ENCODE measurements at regions not wholly inside any gene's neighbourhood (a gene's known extent, or its start where the extent isn't known, plus 50 kb on each side); places are given as distances from the start of the nearest gene placed in this dataset.

DNA sequence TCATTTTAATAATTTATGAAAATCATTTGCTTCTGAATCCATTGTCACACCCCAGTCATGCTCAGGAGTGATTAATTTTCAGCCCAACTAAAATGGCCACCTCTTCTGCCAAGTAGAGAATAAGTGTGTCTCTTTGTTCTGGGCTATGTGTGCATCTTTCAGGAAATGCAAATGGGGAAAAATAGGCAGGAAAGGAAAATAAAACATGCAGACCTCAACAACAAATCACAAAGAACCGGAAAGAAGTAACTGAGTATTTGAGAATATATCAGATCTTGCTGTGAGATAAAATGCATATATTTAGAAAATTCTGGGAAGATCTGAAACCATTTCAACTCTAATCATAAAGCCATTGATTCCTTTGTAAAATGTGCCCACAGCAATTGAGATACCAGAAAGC lies 763.9 kb downstream of the GALC start:
- DNase-seq: no peak

DNA sequence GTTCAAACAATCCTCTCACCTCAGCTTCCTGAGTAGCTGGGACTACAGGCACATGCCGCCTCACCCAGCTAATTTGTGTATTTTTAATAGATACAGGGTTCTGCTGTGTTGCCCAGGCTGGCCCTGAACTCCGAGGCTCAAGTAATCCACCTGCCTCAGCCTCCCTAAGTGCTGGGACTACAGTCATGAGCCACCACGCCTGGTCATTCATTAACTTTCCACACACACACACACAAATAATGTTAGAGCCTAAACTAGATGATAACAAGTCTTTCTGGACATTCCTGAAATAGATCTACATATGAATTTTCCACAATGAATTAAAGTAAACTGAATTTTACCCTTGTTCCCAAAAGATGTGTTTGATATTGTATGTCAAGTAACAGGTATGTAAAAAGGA lies 776.0 kb downstream of the GALC start:
- no peak for DNase-seq

DNA sequence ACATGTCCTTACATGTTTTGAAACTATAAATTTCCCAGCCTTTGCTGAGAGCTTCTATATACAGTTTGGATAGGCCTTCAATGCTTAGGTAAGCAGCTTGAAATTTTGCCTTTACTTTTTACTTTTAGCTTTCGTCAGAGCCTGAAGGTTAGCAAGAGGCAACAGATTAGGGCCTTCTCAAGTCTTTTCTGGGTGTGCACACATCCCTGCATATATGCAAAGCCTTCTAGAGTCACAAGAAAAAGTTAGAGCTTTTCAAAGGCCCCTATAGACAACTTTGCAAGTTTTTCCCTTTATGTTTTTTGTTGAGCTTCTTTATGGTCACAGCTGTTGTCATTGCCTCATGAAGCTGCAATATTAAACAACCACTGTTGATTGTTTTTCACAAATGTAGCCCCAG lies 778.4 kb downstream of the GALC start:
- no peak for DNase-seq

DNA sequence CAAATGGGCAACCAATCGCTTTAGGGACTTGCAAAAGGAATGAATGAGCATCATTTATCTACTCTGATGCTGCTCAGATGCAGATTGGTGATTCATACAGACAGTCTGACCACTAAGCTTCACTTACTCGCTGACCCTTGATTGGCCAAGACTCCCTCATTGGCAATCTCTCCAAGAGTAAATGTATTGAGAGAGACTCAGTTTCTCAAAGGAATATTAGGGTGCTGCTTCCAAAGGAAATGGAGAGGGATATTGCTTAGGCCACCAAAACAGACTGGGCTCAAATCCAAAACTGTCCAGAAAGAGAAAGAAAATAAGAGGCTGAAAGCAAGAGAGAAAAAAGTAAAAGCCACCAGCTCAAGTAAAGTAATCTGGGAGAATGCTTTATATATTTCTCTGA lies 785.2 kb downstream of the GALC start:
- no peak for DNase-seq

DNA sequence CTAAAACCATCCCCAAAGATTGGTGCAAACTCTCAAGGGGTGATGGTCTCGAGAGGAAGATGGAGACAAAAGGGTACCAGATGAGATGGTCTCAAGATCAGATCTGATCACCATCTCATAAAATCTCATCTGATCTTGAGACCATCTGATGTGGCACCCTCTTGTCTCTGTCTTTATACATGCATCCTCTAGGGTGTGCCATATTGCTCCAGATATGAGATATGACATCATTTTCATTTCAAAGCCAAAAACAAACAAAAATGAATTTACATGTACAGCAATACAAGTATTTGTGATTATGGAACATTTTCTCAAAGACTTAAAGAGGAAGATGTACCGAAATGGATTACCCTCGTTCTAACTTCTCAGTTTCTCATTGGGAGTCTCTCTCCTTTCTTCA lies 787.2 kb downstream of the GALC start:
- DNase-seq: no peak

DNA sequence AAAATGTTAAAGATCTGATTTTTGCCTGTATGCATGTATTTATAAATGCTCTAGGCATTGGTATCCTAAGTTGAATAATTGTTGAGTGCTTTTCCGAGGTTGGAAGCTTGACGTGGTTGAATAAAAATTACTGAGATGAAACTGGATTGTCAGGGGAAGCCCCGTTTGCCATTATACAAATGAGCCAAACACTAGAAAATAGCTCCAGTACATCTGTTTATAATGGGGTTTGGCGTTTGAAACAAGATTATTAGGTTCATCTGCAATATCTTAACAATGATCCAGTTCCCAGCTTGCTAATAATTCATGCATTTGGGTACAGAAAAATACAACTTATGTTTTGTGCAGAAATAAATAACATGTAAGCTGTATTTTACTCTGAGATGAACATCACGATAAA lies 789.6 kb downstream of the GALC start:
- DNase-seq: no peak

DNA sequence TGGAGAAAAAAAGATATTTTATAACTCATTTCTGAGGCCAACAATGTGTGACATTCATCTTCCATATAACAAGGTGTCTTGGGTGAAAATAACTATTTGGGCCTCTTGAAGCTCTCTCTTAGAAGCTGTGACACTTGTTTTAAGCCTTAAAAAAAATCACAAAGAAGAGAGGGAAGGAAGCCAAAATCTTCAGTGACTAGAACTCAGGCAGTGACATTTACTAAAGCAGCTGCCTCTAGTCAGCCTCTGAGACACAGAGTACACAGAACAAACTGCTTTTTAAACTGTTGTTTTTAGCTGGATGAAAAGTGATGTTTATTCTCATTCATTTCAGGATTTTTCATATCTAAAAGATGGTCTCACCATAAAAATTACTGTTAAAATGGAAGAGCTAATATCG lies 793.6 kb downstream of the GALC start:
- no peak for DNase-seq

DNA sequence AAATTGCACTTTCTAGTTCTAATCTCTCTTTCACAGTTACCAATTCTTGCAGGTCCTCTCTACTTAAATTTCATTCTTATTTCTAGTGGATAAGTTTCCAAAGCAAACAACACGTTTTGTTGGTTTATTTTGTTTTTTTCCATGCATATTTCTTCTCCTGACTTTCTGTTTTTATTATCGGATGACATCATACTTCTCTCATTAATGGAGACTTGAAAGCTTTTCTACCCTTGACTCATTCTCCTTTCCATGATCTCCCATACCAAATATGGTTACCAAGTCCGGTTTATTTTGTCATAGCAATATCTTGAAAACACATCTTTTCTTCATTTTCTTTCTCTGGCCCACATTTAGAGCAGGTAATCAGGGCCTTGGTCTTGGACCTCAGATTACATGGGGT lies 796.5 kb downstream of the GALC start:
- no peak for DNase-seq

DNA sequence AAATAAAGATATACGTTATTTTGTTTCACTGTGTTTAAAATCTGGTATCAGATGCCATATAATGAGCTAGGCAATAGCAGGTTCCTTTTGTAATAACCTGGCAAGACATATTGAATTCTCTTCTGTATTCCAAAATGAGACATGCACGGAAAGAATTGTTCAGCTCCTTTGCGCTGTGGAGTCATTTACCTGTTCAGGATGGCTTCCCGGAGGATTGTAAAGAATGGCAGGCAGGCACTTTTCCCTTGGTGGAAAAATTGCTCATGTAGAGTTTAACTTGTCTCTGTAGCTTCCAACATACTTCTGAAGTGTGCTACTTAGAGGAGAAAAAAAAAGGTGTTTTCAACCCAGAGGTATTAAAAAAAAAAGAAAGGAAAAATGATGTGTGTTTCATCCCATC lies 805.2 kb downstream of the GALC start:
- no peak for DNase-seq

DNA sequence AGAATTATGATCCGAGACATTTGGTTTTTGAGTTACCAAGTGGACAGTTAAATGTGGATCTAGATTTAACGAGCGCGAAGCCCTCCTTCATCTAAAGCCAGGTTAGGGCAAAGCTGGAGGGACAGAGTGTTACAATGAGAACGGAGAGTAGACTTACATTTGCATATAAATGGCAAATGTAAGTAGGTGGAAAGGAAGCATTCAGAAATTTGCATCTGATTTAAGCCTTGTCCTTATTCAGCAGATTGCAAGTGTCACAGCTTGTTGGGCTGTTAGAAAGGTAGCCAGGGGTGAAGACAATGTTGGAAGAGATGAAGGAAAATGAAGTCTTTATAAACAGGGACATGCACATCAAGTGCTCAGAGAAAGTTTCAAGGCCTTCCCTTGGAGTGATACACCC lies 806.2 kb downstream of the GALC start:
- no peak for DNase-seq

DNA sequence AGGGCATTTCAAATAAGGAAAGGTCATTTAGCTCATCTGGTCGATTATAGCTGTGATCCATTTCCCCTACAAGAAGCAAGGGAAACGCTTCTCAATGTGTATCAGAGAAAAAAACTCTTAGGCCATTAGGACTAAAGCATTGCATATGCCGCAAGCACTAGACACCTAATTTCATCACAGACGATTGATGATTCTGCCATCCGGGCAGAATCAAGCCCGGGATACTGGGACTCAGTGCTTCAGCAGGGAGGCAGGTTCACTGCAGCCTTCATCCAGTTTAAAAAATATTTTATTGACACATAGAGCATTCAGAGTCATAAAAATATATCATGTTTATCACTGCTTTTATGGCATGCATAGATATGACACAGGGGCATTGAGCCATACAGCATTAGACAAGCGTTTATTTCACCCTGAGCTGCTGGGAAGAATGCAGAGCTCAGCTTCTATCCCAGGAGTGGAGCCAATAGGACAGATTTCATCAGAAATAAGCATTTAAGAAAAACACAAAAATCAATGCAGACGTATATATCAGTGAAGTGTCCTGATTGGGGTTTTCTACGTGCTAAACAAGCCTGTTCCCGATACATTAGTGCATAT lies 806.9 kb downstream of the GALC start:
- DNase-seq: no peak

DNA sequence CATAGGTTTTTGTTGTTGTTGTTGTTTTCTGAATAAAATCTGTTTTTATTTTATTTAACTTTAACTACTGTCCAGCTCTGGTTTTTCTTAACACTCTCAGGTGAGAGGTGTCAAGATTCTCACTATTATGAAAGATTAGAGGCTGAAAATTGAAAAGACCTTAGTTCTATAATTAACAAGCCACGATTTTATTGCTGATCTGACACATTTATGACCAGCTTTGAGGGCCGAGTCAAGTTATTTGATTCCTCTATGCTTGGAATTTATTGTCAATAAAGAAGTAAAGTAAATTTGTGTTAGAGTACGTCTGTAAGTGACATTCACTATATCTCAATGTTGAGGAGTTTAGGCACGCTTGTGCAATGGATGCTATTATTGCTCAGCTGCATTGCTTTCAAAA lies 808.8 kb downstream of the GALC start:
- DNase-seq: no peak

DNA sequence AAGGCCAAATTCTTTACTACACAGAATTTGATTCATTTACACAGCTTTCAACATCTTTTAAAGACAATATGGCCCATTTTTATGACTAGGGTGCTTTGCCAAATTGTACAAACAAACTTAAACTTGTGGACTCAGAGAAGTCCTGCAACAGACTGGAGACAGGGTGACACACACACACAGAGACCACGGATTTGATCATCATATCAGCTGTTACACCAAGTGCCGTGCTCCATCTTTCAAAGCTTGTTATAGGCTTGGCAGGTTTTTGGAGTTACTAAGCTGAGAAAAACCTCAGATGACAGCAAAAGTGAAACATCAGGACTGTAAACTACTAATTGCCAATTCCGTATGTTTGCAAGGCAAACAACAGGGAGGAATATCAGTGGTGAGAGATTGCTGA lies 811.7 kb downstream of the GALC start:
- no peak for DNase-seq

DNA sequence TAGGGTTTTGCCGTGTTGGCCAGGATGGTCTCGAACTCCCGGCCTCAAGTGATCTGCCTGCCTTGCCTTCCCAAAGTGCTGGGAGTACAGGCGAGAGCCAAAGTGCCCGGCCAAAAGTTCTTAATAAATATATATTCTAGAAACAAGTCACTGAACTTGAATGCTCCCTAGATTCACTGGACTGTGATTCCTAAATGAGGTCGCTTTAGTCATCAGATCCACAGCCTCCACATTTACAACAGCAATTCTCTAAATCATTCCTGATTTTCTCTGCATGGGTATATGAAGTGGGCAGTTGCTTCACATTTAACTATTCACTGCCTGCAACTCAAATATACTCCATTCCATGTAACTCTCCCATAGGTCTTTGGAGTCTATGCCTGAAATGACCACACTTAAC lies 813.0 kb downstream of the GALC start:
- DNase-seq: no peak

DNA sequence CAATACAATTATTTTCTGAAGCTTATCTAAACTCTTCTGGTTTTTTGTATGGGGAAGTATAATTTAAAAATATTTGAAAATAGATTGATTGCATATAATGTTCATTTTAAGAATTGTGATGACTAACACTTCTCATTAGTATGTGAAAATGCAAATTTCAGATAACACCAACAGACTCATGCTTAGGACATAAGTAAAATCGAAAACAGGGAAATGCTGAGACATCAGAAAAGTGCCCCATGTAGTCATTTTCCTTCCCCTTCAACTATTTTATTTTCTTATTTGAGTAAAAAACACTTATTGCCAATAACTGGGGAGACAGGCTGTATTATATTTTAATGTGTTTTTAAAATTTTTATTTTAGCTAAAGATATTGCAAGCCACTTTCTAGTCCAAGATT lies 814.7 kb downstream of the GALC start:
- no peak for DNase-seq

DNA sequence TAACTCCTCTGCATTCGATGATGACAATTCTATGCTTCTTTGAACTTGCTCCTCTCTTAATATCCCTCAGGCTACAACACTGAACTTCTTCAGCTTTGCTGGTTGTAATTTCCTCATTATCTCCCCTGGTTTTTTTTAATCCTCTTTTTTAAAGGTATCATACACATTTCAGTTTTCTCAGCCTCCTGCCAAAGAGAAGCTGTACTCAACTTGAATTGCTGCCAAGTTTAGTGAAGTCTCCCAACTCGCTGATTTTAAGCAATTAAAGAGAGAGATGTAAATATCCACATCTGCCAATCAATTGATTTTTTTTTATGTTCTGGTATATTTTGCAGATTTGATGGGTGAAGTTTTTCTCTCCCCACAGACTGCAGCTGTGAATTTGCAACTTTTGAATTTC lies 817.8 kb downstream of the GALC start:
- no peak for DNase-seq

DNA sequence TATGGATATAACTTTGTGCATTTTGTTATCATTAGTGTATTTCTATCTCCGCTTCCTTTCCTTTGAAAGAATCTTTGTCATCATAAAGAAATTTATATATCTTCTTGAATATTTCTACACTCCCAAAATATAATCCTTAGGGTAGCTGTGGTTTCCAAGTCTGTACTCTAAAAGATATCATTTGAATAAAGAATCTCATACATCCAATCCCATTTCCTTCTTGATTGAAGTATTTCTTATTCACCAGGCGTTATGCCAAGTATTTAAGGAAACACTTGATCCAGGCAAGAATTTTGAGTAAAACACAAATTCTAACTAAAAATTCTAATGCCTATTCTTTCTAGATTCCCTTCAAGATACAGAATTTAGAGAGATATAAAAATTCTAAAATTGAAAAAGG lies 821.8 kb downstream of the GALC start:
- DNase-seq: no peak

DNA sequence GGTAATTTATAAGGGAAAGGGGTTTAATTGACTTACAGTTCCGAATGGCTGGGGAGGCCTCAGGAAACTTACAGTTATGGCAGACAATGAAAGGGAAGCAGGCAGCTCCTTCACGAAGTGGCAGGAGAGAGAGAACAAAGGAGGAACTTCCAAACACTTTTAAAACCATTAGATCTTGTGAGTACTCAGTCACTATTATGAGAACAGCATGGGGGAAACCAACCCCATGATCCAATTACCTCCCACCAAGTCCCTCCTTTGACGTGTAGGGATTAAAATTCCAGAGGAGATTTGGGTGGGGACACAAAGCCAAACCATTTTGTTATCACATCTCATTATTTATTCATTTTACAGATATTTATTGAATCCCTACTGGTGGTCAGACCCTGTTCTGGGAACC lies 822.8 kb downstream of the GALC start:
- DNase-seq: no peak

DNA sequence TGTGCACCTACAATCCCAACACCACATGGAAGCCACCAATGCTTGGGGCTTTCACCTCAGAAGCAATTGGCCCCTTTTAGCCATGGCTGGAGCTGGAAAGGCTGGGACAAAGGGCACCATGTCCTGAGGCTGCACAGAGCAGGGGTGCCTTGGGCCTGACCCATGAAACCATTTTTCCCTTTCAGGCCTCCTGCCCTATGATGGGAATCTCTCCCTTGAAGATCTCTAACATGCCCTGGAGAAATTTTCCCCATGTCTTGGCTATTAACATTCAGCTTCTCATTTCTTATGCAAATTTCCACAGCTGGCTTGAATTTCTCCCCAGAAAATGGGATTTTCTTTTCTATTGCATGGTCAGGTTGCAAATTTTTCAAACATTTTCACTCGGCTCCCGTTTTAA lies 823.6 kb downstream of the GALC start:
- no peak for DNase-seq

DNA sequence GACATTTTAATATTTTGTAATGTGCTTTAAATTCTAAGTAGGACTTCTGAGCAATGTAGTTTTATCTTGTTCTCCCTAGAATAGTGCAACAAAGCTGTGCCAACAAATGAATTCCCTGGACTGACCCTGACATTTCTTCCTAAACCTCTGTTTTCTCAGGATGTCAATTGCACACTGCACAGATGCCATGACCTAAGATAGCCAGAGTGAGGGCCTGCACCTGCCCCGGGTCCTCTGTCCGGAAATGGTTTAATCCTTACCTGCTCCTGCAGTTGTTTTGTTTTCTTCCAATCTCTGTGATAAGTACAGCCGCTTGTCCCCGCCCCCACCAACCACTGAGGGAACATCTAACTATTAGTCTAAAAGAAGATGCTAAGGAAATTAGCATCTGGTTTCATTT lies 831.5 kb downstream of the GALC start:
- DNase-seq: no peak

DNA sequence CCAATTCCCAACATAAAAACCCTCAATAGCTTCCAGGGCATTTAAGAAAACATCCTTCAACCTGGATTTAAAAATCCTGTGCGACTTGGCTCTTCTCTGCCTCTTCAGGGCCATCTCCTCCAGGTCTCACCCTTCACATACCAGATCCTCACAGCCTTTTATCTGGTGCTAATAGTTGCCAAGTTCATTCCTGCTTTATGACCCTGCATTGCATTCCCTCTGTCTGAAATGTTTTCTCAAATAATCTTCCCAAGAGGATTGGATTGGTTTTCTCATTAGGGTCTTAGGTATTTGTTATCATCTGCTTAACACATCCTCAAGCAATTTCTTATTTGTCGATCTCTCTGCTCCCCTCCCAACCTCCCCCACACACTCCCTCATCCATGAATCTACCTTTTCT lies 832.0 kb downstream of the GALC start:
- DNase-seq: no peak

DNA sequence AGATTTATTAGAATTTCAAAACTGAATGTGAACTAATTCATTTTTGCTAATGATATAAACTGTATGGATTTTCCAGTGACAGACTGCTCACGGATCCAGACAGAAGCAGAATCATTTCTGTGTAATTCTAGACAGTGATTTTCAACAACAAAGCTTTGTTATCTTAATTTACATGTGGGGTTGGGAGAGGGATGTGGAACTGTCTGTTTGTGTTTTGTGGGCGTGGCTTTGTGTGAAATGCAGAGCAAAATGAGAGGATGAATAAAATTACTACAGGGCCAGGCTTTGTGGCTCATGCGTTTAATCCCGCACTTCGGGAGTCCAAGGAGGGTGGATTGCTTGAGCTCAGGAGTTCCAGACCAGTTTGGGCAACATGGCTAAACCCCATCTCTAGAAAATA lies 834.7 kb downstream of the GALC start:
- DNase-seq: no peak

DNA sequence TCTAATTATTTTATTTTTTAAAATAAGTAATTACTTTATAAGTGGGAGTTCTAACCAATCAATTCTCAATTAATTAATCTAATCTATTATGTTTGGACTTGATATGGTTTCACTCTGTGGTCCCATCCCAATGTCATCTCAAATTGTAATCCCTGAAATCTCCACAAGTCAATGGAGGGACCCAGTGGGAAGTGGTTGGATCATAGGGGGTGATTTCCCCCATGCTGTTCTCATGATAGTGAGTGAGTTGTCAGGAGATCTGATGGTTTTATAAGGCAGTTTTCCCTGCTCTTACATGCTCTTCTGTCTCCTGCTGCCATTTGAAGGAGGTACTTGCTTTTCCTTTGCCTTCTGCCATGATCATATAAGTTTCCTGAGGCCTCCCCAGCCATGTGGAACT lies 836.1 kb downstream of the GALC start:
- DNase-seq: no peak

DNA sequence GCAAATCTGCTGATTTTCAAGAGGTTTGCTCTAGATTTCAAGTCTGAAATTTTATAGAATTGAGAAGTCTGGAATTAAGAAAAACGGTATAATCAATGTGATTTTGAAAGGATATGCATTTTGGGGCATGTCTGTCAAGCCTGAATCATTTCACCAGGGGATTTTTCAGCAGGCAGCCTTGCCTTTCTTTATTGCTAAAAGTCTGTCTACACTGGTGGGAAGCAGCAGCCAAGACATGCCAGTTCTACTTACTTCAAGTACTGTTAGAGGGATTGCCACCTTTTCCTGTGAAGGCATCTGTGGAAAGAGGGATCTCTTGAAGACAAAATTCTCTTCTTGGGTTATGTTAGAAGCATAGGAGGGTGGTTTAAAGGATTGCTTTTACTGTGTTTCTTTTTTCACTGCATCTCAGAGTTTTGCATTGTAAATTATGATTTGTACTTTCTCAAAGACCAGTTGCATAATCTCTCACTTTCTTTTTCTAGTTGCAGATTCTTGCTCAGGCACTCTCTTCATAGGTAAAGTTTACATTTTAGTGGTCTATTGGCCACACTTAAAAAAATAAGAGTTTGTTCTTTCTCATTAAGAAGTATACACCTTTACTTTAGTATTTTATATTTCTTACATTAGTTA lies 837.0 kb downstream of the GALC start:
- DNase-seq: no peak

DNA sequence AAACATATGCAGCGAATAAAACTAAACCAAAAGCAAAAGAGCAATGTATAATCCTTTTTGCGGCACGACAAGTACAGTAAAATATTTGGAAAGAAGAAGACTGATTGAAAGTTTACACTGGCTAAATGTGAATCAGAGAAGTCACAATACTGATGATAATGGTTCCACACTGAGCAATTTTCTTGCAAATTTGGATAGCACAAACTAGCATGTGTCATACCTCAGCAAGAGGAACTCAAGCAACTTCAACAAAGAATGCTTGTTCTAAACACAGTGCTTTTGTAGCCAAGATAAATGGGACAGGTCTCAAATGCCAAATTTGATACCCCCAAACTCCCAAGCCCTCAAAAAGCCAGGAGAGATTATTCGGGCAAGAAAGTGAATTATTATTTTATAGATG lies 839.1 kb downstream of the GALC start:
- DNase-seq: no peak

DNA sequence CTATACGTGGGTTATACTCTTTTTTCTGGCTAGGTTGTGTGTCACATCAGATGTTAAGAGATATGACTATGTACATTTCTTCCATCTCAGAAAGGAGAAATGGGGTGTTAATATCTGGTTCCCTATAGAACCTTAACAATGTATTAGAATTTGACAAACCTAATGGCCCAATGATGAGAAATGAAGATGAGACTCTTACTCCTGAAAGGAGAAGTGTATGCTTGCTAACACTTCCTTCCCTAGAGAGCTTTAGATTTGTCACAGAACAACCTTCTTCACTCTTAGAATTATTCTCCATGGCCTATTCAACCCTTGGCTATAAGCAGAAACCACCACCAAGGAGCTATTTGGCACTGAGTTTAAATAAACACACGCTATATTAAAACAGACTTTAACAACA lies 839.6 kb downstream of the GALC start:
- DNase-seq: no peak

Measured in stimulated activated CD4-positive, alpha-beta T cell treated with anti-CD3 and anti-CD28 coated beads, Interleukin-12 subunit alpha, Interleukin-12 subunit beta, amount 100 ng/mL, for 4 hours (primary cell).